GM21367 (cell line): ENCODE measurements at regions not wholly inside any gene's neighbourhood (a gene's known extent, or its start where the extent isn't known, plus 50 kb on each side); places are given as distances from the start of the nearest gene placed in this dataset.

Source experiments
- ATAC-seq: cut with Tn5 transposase; IDR thresholded peaks from one replicate; pipeline ENCODE4 v1.9.1; 2021; ENCODE audit not compliant: unreplicated experiment

GRCh38 chr6:164135511-164136132, 721.1 kb downstream of the QKI start:
- no peak for ATAC-seq

GRCh38 chr6:164133095-164133494, 718.6 kb downstream of the QKI start:
- ATAC-seq, result no peak

- ATAC-seq, result no peak
Observed at GRCh38 chr6:164130585-164130984, 716.1 kb downstream of the QKI start.

GRCh38 chr6:164130151-164130550, 715.6 kb downstream of the QKI start:
- ATAC-seq, result no peak

GRCh38 chr6:164129218-164129617, 714.7 kb downstream of the QKI start:
- ATAC-seq, result no peak

- no peak for ATAC-seq
Observed at GRCh38 chr6:164128101-164128500, 713.6 kb downstream of the QKI start.

- ATAC-seq, result no peak
Observed at GRCh38 chr6:164124986-164125385, 710.5 kb downstream of the QKI start.

- no peak for ATAC-seq
Observed at GRCh38 chr6:164124473-164124872, 710.0 kb downstream of the QKI start.

- no peak for ATAC-seq
Observed at GRCh38 chr6:164122109-164122508, 707.6 kb downstream of the QKI start.

- no peak for ATAC-seq
Observed at GRCh38 chr6:164121527-164121926, 707.0 kb downstream of the QKI start.

GRCh38 chr6:164114651-164115050, 700.1 kb downstream of the QKI start:
- no peak for ATAC-seq

GRCh38 chr6:164114051-164114450, 699.5 kb downstream of the QKI start:
- ATAC-seq, result no peak

GRCh38 chr6:164113637-164114036, 699.1 kb downstream of the QKI start:
- ATAC-seq, result no peak

- ATAC-seq, result no peak
Observed at GRCh38 chr6:164109770-164110140, 695.2 kb downstream of the QKI start.

- ATAC-seq, result peak; percentile 39
Observed at GRCh38 chr6:164108869-164109769, 694.6 kb downstream of the QKI start.

GRCh38 chr6:164108092-164108491, 693.6 kb downstream of the QKI start:
- ATAC-seq, result no peak

GRCh38 chr6:164107297-164107995, 692.9 kb downstream of the QKI start:
- ATAC-seq, result no peak

GRCh38 chr6:164106345-164106769, 691.8 kb downstream of the QKI start:
- ATAC-seq, result no peak

GRCh38 chr6:164105705-164106104, 691.2 kb downstream of the QKI start:
- no peak for ATAC-seq

- no peak for ATAC-seq
Observed at GRCh38 chr6:164104432-164104831, 689.9 kb downstream of the QKI start.

- no peak for ATAC-seq
Observed at GRCh38 chr6:164102693-164103092, 688.2 kb downstream of the QKI start.

- no peak for ATAC-seq
Observed at GRCh38 chr6:164101859-164102258, 687.3 kb downstream of the QKI start.
